Endothelial cell of umbilical vein (primary cell): ENCODE measurements at regions not wholly inside any gene's neighbourhood (a gene's known extent, or its start where the extent isn't known, plus 50 kb on each side); places are given as distances from the start of the nearest gene placed in this dataset.

ENCODE experiments used
- BruUV-seq: library from RNA; stranded (reverse); fragments of 400-500 nt; replicated peaks from 2 replicates; lab custom pipeline; 2021; lab: Mats Ljungman, UMichigan
- CTCF ChIA-PET: fragments of 300-600, 350-600 bp; sonication (Branson Sonifier 250); formaldehyde crosslinking; loops from one replicate; lab custom pipeline; 2021; ENCODE audit warnings: antibody characterized with exemption, inconsistent platforms; lab: Charles Lee
- POLR2A ChIA-PET: fragments of 300-600, 350-600 bp; sonication (Branson Sonifier 250); formaldehyde crosslinking; loops from one replicate; lab custom pipeline; 2021; ENCODE audit warnings: antibody characterized with exemption, inconsistent platforms; lab: Charles Lee
- DNase-seq: peaks from one replicate; pipeline ENCODE4 v3.0.0-alpha.2; 2011; ENCODE audit warnings: low read depth, low spot score
- FAIRE-seq: peaks from 2 replicates; lab custom pipeline; 2011; peaks lifted over from hg19 to GRCh38; lab: Jason Lieb, UNC
- H2AFZ ChIP-seq: 2 replicates; pipeline ENCODE4 v1.6.0; 2012; ENCODE audit warnings: low read depth, low read length, control low read depth, inconsistent platforms
- H3K27ac ChIP-seq: 2 replicates; pipeline ENCODE4 v1.5.1; 2011; ENCODE audit warnings: low read depth, mild to moderate bottlenecking, control low read depth, low read length, moderate library complexity; ENCODE audit not compliant: insufficient read depth
- H3K27me3 ChIP-seq, 2 experiments: 2 replicates each; pipeline versions ENCODE4 v1.6.0 to v1.6.1; 2011; ENCODE audit warnings: low read length in 2 of 2, mixed read lengths in 1 of 2; ENCODE audit not compliant: control insufficient read depth in 2 of 2, insufficient read depth in 2 of 2
- H3K36me3 ChIP-seq, 2 experiments: 2 replicates in 1 of 2; 3 replicates in 1 of 2; pipeline ENCODE4 v1.5.1; 2011; ENCODE audit warnings: low read length in 2 of 2, mild to moderate bottlenecking in 1 of 2, moderate library complexity in 1 of 2; ENCODE audit not compliant: control insufficient read depth in 2 of 2, insufficient read depth in 2 of 2; ENCODE audit errors: extremely low read depth in 1 of 2
- H3K4me1 ChIP-seq: 3 replicates; pipeline ENCODE4 v1.5.1; 2011; ENCODE audit warnings: mild to moderate bottlenecking, low read length; ENCODE audit not compliant: control insufficient read depth, insufficient read depth; ENCODE audit errors: extremely low read depth
- H3K4me2 ChIP-seq: 2 replicates; pipeline ENCODE4 v1.6.1; 2011; ENCODE audit warnings: low read length, control low read depth, mixed read lengths; ENCODE audit not compliant: insufficient read depth
- H3K4me3 ChIP-seq, 3 experiments: fragments of 200-600 bp in 1 of 3; sonication (generic), shearing (Covaris generic) in 1 of 3; replicated peaks in 1 of 3; 2 replicates each; pipeline ENCODE4 v1.5.1; 2011 to 2016; ENCODE audit warnings: control low read depth in 3 of 3, low read length in 3 of 3, mild to moderate bottlenecking in 2 of 3, inconsistent platforms in 1 of 3, low read depth in 1 of 3, moderate library complexity in 1 of 3; ENCODE audit not compliant: insufficient read depth in 1 of 3
- H3K79me2 ChIP-seq: 2 replicates; pipeline ENCODE4 v1.6.0; 2012; ENCODE audit warnings: low read length, inconsistent platforms; ENCODE audit not compliant: control insufficient read depth, insufficient read depth
- H3K9ac ChIP-seq: replicated peaks from 2 replicates; pipeline ENCODE3; 2011; ENCODE audit warnings: low read length, control low read depth; ENCODE audit not compliant: insufficient read depth; ENCODE audit errors: extremely low read depth
- H3K9me1 ChIP-seq: replicated peaks from 3 replicates; pipeline ENCODE4 v1.6.0; 2011; ENCODE audit warnings: mild to moderate bottlenecking, low read length; ENCODE audit not compliant: control insufficient read depth, insufficient read depth; ENCODE audit errors: extremely low read depth
- H3K9me3 ChIP-seq: replicated peaks from 2 replicates; pipeline ENCODE4 v1.5.1; 2012; ENCODE audit warnings: low read length, inconsistent platforms; ENCODE audit not compliant: control insufficient read depth, insufficient read depth
- H4K20me1 ChIP-seq: replicated peaks from 2 replicates; pipeline ENCODE3; 2011; ENCODE audit warnings: mild to moderate bottlenecking, low read length; ENCODE audit not compliant: control insufficient read depth, insufficient read depth; ENCODE audit errors: extremely low read depth
- EZH2 ChIP-seq: IDR thresholded peaks from 2 replicates; pipeline ENCODE4 v1.6.1; 2012; ENCODE audit warnings: borderline replicate concordance, low read depth, mild to moderate bottlenecking, moderate library complexity, low read length, inconsistent platforms; ENCODE audit not compliant: severe bottlenecking
- FOS ChIP-seq: IDR thresholded peaks from 2 replicates; pipeline ENCODE4 v1.6.1; 2011; ENCODE audit warnings: mild to moderate bottlenecking, low read length, moderate library complexity, borderline replicate concordance; ENCODE audit not compliant: insufficient read depth
- GATA2 ChIP-seq: IDR thresholded peaks from 2 replicates; pipeline ENCODE4 v1.7.0; 2011; ENCODE audit warnings: low read depth, mild to moderate bottlenecking, moderate library complexity, mixed read lengths, low read length; ENCODE audit not compliant: insufficient read length, insufficient read depth
- JUN ChIP-seq: IDR thresholded peaks from 2 replicates; pipeline ENCODE4 v1.6.1; 2011; ENCODE audit warnings: borderline replicate concordance, low read depth; ENCODE audit not compliant: insufficient read length, insufficient read depth
- MYC ChIP-seq: IDR thresholded peaks from one replicate; pipeline ENCODE4 v1.6.1; 2011; ENCODE audit warnings: mild to moderate bottlenecking, low read depth, low read length
- POLR2A ChIP-seq: IDR thresholded peaks from 2 replicates; pipeline ENCODE4 v1.6.1; 2012; ENCODE audit warnings: low read depth, mild to moderate bottlenecking, control low read depth, low read length
- POLR2AphosphoS5 ChIP-seq: IDR thresholded peaks from 2 replicates; pipeline ENCODE4 v1.6.1; 2012; ENCODE audit warnings: low read depth, mild to moderate bottlenecking, control low read depth, low read length, moderate library complexity; ENCODE audit not compliant: insufficient read depth
- dilution Hi-C: fragments of 300-500 bp; cut with MboI; formaldehyde crosslinking; loops from one replicate; pipeline ENCODE4 v1.15.0; 2019; ENCODE audit warnings: low sequenced_read_pairs; ENCODE audit not compliant: extremely low pct_ligation_motif_present
- intact Hi-C: fragments of 100-400 bp; cut with micrococcal nuclease; formaldehyde crosslinking; loops from one replicate; pipeline ENCODE4 v1.10.0; 2022
- TF ChIP-seq, protein P1 (sequence below): IDR thresholded peaks from 2 replicates; pipeline ENCODE4 v1.6.1; 2011; ENCODE audit not compliant: insufficient read depth, insufficient read length
- TF ChIP-seq, protein P2 (sequence below), 2 donors: IDR thresholded peaks; 1 replicate in 1 of 2; 2 replicates in 1 of 2; pipeline ENCODE4 v1.5.1; 2011; ENCODE audit warnings: low read length in 2 of 2, mild to moderate bottlenecking in 2 of 2, moderate library complexity in 2 of 2, control low read depth in 1 of 2, inconsistent platforms in 1 of 2, low read depth in 1 of 2; ENCODE audit not compliant: insufficient read depth in 1 of 2; ENCODE audit errors: extremely low read depth in 1 of 2

DNA sequence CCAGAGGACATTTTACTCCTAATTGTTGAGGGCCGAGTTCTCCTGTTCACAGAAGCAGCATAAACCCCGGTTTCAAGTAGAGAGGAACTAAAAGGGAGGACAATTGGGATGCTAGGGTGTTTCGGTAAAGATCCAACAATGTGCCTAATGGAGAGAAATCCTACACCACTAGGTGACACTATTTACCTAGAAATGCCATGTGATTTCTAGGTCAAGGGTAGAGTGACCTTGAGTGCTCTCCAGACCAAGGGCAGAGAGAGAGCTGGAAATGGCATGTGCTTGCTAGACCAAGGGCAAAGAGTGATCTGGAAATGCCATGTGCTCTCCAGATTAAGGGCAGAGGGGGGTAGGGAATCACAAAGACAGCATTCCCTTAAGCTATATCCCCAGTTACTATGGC lies 472.0 kb downstream of the DCDC2C start:
- CTCF ChIA-PET, result interaction anchor here (0.8 kb wide), 1 partner anchor 539 kb away, joined by 5 read pairs; no protein-coding TSS in a partner anchor
- no peaks in the 10 kb centered on the region for H3K4me1 ChIP-seq
- H3K9ac ChIP-seq, result no peak overlapping the region
- no peak overlapping the region for H3K4me3 ChIP-seq
- dilution Hi-C loops (no loop called here), intact Hi-C loops (loop anchor here (1.0 kb wide), 1 partner anchor 540 kb away; no protein-coding TSS in a partner anchor)
- BruUV-seq, result no TSS peak
- FAIRE-seq, result no peak
- H3K9me1 ChIP-seq, result no peaks in the 10 kb centered on the region
- H2AFZ ChIP-seq, result no peak overlapping the region
- H3K9me3 ChIP-seq, result peaks cover 2% of the 10 kb centered on the region
- POLR2A ChIA-PET, result no interaction called here
- no peak overlapping the region for H3K4me2 ChIP-seq
- no peaks in the 10 kb centered on the region for H3K36me3 ChIP-seq
- no peak for DNase-seq
- no peaks in the 10 kb centered on the region for H3K27me3 ChIP-seq
- TF ChIP-seq, protein P1, sequence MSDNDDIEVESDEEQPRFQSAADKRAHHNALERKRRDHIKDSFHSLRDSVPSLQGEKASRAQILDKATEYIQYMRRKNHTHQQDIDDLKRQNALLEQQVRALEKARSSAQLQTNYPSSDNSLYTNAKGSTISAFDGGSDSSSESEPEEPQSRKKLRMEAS, result no peak
- no peak for TF ChIP-seq GATA2
- no peak for TF ChIP-seq POLR2AphosphoS5
- no peak for TF ChIP-seq EZH2
- TF ChIP-seq JUN, result no peak
- TF ChIP-seq MYC, result no peak
- no peak for TF ChIP-seq FOS
- TF ChIP-seq POLR2A, result no peak
- TF ChIP-seq, protein P2, sequence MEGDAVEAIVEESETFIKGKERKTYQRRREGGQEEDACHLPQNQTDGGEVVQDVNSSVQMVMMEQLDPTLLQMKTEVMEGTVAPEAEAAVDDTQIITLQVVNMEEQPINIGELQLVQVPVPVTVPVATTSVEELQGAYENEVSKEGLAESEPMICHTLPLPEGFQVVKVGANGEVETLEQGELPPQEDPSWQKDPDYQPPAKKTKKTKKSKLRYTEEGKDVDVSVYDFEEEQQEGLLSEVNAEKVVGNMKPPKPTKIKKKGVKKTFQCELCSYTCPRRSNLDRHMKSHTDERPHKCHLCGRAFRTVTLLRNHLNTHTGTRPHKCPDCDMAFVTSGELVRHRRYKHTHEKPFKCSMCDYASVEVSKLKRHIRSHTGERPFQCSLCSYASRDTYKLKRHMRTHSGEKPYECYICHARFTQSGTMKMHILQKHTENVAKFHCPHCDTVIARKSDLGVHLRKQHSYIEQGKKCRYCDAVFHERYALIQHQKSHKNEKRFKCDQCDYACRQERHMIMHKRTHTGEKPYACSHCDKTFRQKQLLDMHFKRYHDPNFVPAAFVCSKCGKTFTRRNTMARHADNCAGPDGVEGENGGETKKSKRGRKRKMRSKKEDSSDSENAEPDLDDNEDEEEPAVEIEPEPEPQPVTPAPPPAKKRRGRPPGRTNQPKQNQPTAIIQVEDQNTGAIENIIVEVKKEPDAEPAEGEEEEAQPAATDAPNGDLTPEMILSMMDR (IDR thresholded peaks at IDR 0.05; ENCODE audit: extremely low read depth in 1 of 2, insufficient read depth in 1 of 2, low read depth in 1 of 2, low read length in 2 of 2), result no peak
- H3K79me2 ChIP-seq, result no peaks in the 10 kb centered on the region
- H3K27ac ChIP-seq, result no peak overlapping the region
- H4K20me1 ChIP-seq, result no peaks in the 10 kb centered on the region
